Bronchial epithelial cell (primary cell): ENCODE measurements at regions not wholly inside any gene's neighbourhood (a gene's known extent, or its start where the extent isn't known, plus 50 kb on each side); places are given as distances from the start of the nearest gene placed in this dataset.

ENCODE experiments used
- DNase-seq: peaks from one replicate; pipeline ENCODE4 v3.0.0-alpha.2; 2010; ENCODE audit warnings: low read depth
- FAIRE-seq: peaks from 2 replicates; lab custom pipeline; 2011; peaks lifted over from hg19 to GRCh38; lab: Jason Lieb, UNC
- H3K27me3 ChIP-seq: 2 replicates; pipeline ENCODE4 v1.5.1; 2011; ENCODE audit warnings: low read length; ENCODE audit not compliant: control insufficient read depth, insufficient read depth
- H3K36me3 ChIP-seq: 2 replicates; pipeline ENCODE4 v1.5.1; 2011; ENCODE audit warnings: low read length; ENCODE audit not compliant: control insufficient read depth, insufficient read depth
- H3K4me3 ChIP-seq: 2 replicates; pipeline ENCODE4 v1.5.1; 2011; ENCODE audit warnings: mild to moderate bottlenecking, low read depth, low read length, control low read depth
- TF ChIP-seq, protein P1 (sequence below): IDR thresholded peaks from 2 replicates; pipeline ENCODE4 v1.5.1; 2011; ENCODE audit warnings: mild to moderate bottlenecking, moderate library complexity, low read length, control low read depth, inconsistent platforms; ENCODE audit not compliant: insufficient read depth, severe bottlenecking

DNA sequence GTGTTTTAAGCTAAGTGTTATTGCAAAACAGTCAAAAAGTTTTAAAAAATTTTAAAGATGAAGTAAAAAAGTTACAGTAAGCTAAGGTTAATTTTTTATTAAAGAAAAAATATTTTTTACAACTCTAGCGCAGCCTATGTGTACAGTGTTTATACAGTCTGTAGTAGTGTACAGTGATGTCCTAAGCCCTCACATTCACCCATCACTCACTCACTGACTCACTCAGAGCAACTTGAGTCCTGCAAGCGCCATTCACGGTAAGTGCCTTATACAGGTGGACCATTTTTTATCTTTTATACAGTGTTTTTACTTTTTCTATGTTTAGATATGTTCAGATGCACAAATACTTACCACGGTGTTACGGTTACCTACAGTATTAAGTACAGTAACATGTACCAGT lies 83.4 kb upstream of the STMND1 start:
- DNase-seq (peak; percentile 47), FAIRE-seq (no peak)
- Histone ChIP-seq H3K4me3 (no peak overlapping the region), H3K36me3 (no peaks in the 10 kb centered on the region), H3K27me3 (no peaks in the 10 kb centered on the region)
- TF ChIP-seq, protein P1, sequence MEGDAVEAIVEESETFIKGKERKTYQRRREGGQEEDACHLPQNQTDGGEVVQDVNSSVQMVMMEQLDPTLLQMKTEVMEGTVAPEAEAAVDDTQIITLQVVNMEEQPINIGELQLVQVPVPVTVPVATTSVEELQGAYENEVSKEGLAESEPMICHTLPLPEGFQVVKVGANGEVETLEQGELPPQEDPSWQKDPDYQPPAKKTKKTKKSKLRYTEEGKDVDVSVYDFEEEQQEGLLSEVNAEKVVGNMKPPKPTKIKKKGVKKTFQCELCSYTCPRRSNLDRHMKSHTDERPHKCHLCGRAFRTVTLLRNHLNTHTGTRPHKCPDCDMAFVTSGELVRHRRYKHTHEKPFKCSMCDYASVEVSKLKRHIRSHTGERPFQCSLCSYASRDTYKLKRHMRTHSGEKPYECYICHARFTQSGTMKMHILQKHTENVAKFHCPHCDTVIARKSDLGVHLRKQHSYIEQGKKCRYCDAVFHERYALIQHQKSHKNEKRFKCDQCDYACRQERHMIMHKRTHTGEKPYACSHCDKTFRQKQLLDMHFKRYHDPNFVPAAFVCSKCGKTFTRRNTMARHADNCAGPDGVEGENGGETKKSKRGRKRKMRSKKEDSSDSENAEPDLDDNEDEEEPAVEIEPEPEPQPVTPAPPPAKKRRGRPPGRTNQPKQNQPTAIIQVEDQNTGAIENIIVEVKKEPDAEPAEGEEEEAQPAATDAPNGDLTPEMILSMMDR, result no peak

DNA sequence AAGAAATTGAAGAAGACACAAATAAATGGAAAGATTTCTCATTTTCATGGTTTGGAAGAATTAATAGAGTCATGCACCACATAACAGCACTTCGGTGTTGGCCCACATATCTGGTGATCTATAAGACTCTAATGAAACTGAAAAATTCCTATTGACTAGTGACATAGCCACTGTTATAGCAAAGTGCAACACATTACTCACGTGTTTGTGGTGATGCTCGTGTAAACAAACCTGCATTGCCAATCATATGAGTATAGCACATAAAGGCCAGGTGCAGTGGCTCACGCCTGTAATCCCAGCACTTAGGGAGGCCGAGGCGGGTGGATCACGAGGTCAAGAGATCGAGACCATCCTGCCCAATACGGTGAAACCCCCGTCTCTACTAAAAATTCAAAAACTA lies 84.4 kb upstream of the STMND1 start:
- TF ChIP-seq, protein P1, result no peak
- DNase-seq, result no peak
- H3K4me3 ChIP-seq, result no peak overlapping the region
- no peaks in the 10 kb centered on the region for H3K36me3 ChIP-seq
- H3K27me3 ChIP-seq, result no peaks in the 10 kb centered on the region
- FAIRE-seq, result no peak

DNA sequence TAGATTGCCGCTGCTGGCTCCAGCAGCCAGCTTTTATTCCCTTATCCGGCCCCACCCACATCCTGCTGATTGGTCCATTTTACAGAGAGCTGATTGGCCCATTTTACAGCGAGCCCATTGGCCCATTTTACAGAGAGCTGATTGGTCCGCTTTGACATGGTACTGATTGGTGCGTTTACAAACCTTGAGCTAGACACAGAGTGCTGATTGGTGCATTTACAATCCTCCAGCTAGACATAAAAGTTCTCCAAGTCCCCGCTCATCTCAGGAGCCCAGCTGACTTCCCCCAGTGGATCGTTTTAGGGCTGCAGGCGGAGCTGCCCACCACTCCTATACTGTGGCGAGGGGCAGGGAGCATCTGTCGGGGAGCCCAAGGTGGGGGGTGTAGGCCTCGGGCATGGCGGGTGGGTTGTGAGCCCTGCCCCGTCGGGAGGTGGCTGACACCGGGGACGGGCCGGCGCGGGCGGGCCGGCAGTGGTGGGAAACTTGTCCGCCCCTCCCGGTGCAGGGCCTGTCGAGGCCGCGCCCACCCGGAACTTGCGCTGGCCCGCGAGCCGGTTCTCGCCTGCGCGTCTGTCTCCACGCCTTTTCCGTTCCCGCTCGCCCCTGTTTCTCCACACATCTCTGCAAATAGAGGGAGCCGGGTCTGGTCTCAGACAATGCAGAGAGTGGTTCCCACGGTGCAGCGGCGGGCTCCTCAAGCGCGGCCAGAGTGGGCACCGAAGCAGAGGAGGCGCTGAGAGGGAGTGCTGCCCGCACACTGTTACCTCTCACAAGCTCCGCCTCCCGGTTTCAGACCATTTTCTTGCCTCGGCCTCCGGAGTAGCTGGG lies 86.1 kb upstream of the STMND1 start:
- DNase-seq, result no peak
- FAIRE-seq, result no peak
- peak overlapping the region; percentile 39 for H3K4me3 ChIP-seq

DNA sequence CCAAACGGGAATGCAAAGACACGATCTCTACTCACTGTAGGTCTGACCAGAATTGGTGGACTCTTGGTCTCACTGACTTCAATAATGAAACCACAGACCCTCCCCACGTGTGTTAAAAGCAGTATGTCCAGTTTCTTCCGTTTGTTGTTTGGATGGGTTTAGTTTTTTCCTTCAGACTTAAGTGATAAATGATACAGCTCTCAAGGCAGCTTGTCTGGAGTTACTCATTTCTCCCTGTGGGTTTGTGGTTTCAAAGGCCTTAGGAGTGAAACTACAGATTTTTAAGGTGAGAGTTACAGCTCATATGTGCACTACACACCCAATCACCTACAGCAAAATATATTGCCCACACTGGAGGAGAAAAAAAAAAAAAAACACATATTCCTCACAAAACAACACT lies 86.7 kb upstream of the STMND1 start:
- FAIRE-seq (no peak), DNase-seq (peak; percentile 55)
- H3K36me3 ChIP-seq, result no peaks in the 10 kb centered on the region
- H3K27me3 ChIP-seq, result no peaks in the 10 kb centered on the region
- TF ChIP-seq, protein P1, result no peak
- no peak overlapping the region for H3K4me3 ChIP-seq

More for the DNA sequence above, 86.1 kb upstream of the STMND1 start:
- Histone ChIP-seq H3K36me3 (no peaks in the 10 kb centered on the region), H3K27me3 (no peaks in the 10 kb centered on the region)
- TF ChIP-seq, protein P1, result no peak

DNA sequence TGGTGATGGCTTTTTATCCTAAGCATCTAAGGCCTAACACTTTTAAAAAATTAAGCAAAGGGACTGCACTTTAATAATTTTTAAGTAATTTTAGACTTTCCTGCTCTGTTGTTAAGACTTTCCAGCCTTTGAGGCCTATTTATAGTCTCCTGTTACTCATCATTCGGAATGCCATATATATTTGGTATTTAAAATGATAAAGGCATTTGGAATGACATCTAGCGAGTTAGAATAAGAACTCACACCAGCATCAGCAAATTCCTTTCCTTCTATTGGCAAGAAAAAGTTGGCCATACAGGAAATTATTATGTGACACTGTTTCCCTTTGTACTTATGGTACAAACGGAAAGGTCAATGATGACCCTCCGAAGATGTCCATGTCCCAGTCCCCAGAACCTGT lies 88.1 kb upstream of the STMND1 start:
- TF ChIP-seq, protein P1, result no peak
- peak; percentile 74 for DNase-seq
- no peak for FAIRE-seq
- Histone ChIP-seq H3K27me3 (no peaks in the 10 kb centered on the region), H3K4me3 (no peak overlapping the region), H3K36me3 (no peaks in the 10 kb centered on the region)
